ENCODE measurements at regions not wholly inside any gene's neighbourhood (a gene's known extent, or its start where the extent isn't known, plus 50 kb on each side); places are given as distances from the start of the nearest gene placed in this dataset.

DNA sequence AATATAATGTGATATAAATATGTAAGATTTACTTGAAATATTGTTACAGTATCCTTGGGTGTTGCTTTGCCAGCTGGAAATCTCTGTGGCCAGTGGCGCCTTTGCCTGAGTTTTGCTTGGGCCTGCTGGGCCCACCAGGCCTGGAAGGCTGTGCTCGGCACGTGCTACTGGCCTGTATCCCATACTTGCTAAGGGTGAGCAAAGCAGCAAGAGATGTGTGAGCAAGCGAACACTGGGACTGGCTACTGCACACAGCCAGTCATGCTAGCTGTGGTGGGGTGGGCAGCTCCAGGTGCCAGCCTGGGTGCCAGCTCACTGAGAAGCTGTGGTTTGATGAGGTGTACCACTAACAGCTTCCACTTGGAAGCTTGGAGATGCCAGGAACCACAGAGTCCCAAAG, 299.1 kb upstream of the GALNT5 start:
- Histone ChIP-seq H3K4me3 (replicated peaks; ENCODE audit: low read depth, low read length) (no peak overlapping the region), H3K36me3 (ENCODE audit: control insufficient read depth, insufficient read depth, low read length) (no peaks in the 10 kb centered on the region), H3K27me3 (replicated peaks; ENCODE audit: control insufficient read depth, insufficient read depth, low read length) (no peaks in the 10 kb centered on the region)
- TF ChIP-seq, protein P1, sequence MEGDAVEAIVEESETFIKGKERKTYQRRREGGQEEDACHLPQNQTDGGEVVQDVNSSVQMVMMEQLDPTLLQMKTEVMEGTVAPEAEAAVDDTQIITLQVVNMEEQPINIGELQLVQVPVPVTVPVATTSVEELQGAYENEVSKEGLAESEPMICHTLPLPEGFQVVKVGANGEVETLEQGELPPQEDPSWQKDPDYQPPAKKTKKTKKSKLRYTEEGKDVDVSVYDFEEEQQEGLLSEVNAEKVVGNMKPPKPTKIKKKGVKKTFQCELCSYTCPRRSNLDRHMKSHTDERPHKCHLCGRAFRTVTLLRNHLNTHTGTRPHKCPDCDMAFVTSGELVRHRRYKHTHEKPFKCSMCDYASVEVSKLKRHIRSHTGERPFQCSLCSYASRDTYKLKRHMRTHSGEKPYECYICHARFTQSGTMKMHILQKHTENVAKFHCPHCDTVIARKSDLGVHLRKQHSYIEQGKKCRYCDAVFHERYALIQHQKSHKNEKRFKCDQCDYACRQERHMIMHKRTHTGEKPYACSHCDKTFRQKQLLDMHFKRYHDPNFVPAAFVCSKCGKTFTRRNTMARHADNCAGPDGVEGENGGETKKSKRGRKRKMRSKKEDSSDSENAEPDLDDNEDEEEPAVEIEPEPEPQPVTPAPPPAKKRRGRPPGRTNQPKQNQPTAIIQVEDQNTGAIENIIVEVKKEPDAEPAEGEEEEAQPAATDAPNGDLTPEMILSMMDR (IDR thresholded peaks at IDR 0.05; ENCODE audit: insufficient read depth, low read length, poor library complexity, severe bottlenecking), result no peak
- no peak for DNase-seq (ENCODE audit: extremely low read depth, insufficient read length)

DNA sequence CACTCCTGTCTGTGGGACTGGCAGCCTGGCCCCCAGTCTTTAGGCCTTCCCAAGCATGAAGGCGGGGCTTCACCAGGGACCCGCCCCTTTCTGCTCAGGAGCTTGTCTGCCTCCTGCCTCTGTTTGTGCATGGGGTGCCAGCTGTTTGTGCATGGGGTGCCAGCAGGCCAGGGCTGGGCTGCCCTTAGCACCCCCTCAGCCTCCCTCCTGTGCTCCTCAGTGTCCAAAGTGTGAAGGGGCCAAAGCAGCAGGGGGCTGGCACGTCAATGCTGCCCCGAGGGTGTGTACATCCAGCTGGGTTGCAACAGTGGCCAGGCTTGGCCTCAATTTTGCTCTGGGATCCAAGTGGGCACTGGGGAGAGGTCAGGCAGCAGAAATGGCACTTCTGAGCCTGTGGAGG, 298.0 kb upstream of the GALNT5 start:
- Histone ChIP-seq H3K36me3 (ENCODE audit: control insufficient read depth, insufficient read depth, low read length) (no peaks in the 10 kb centered on the region), H3K27me3 (replicated peaks; ENCODE audit: control insufficient read depth, insufficient read depth, low read length) (no peaks in the 10 kb centered on the region), H3K4me3 (replicated peaks; ENCODE audit: low read depth, low read length) (no peak overlapping the region)
- DNase-seq (ENCODE audit: extremely low read depth, insufficient read length), result no peak
- TF ChIP-seq, protein P1 (IDR thresholded peaks at IDR 0.05; ENCODE audit: insufficient read depth, low read length, poor library complexity, severe bottlenecking), result no peak

- no peaks in the 10 kb centered on the region for H3K36me3 ChIP-seq (ENCODE audit: control insufficient read depth, insufficient read depth, low read length)
- no peak for DNase-seq (ENCODE audit: extremely low read depth, insufficient read length)
- TF ChIP-seq, protein P1 (IDR thresholded peaks at IDR 0.05; ENCODE audit: insufficient read depth, low read length, poor library complexity, severe bottlenecking), result no peak
- H3K27me3 ChIP-seq (replicated peaks; ENCODE audit: control insufficient read depth, insufficient read depth, low read length), result no peaks in the 10 kb centered on the region
- no peak overlapping the region for H3K4me3 ChIP-seq (replicated peaks; ENCODE audit: low read depth, low read length)
These were observed 274.9 kb upstream of the GALNT5 start for GRCh38 chr2:156982615-156983014.

DNA sequence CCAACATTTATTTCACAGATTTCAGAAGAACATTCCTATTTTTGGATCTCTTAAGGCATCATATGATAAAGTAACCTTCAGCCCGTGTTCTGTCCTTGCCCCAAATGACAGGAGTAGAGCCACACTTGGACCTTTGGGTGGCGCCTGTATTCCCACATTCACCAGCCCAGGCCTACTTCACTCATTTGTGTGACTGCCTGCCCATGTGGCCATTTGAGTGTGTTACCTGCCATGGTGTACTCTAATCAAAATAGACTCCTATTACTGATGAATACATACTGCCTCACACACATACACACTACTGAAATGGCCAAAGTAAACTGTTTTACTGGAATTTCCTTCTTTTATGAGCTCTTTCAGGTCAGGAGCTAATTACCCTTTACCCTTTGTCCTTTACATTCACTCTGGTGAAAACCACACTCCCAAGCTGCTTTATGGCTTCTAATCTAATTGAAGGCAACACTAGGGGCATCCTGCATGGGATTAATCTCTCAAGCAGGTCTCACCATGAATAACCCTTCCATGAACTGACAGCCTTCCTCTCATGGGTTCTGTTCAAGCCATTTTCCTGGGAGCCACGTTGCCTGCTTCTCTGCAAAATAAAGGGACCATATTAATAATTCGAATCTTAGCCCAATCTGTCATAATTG, 271.0 kb upstream of the GALNT5 start:
- TF ChIP-seq, protein P1 (IDR thresholded peaks at IDR 0.05; ENCODE audit: insufficient read depth, low read length, poor library complexity, severe bottlenecking), result no peak
- Histone ChIP-seq H3K36me3 (ENCODE audit: control insufficient read depth, insufficient read depth, low read length) (no peaks in the 10 kb centered on the region), H3K4me3 (replicated peaks; ENCODE audit: low read depth, low read length) (no peak overlapping the region), H3K27me3 (replicated peaks; ENCODE audit: control insufficient read depth, insufficient read depth, low read length) (no peaks in the 10 kb centered on the region)
- no peak for DNase-seq (ENCODE audit: extremely low read depth, insufficient read length)

GRCh38 chr2:156999661-157000060, 257.8 kb upstream of the GALNT5 start:
- TF ChIP-seq, protein P1 (IDR thresholded peaks at IDR 0.05; ENCODE audit: insufficient read depth, low read length, poor library complexity, severe bottlenecking), result no peak
- DNase-seq (ENCODE audit: extremely low read depth, insufficient read length), result no peak

DNA sequence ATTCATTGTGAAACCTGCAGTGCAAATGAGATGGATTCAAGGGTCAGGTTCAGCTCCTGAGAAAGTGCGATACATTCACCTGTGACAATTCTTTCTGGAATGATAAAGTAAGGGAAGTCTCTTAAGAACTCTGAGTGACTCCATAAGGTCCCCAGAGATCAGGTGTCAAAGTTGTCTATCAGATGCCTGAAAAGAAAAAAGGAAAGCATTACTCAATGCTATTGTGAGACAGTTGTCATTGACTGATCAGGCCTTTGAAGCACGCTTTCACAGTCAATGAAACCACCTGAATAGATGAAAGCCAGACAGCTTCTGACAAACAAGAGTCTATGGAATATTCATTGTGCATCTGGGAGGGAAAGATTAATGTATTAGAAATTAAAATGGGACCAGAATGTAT, 252.7 kb upstream of the GALNT5 start:
- H3K36me3 ChIP-seq (ENCODE audit: control insufficient read depth, insufficient read depth, low read length), result no peaks in the 10 kb centered on the region
- DNase-seq (ENCODE audit: extremely low read depth, insufficient read length), result no peak
- TF ChIP-seq, protein P1 (IDR thresholded peaks at IDR 0.05; ENCODE audit: insufficient read depth, low read length, poor library complexity, severe bottlenecking), result no peak

More at GRCh38 chr2:156999661-157000060, 257.8 kb upstream of the GALNT5 start:
- Histone ChIP-seq H3K27me3 (replicated peaks; ENCODE audit: control insufficient read depth, insufficient read depth, low read length) (no peaks in the 10 kb centered on the region), H3K4me3 (replicated peaks; ENCODE audit: low read depth, low read length) (no peak overlapping the region), H3K36me3 (ENCODE audit: control insufficient read depth, insufficient read depth, low read length) (no peaks in the 10 kb centered on the region)

More for the DNA sequence above, 252.7 kb upstream of the GALNT5 start:
- Histone ChIP-seq H3K27me3 (replicated peaks; ENCODE audit: control insufficient read depth, insufficient read depth, low read length) (no peaks in the 10 kb centered on the region), H3K4me3 (replicated peaks; ENCODE audit: low read depth, low read length) (no peak overlapping the region)

All from GM06990 (cell line).